HG02981 (cell line): ENCODE measurements at regions not wholly inside any gene's neighbourhood (a gene's known extent, or its start where the extent isn't known, plus 50 kb on each side); places are given as distances from the start of the nearest gene placed in this dataset.

Source experiments
- ATAC-seq: cut with Tn5 transposase; IDR thresholded peaks from one replicate; pipeline ENCODE4 v1.9.1; 2021; ENCODE audit warnings: mild to moderate bottlenecking, moderate library complexity; ENCODE audit not compliant: unreplicated experiment

GRCh38 chr1:224564454-224565084 lies 51.5 kb upstream of the CNIH3 start:
- no peak for ATAC-seq

DNA sequence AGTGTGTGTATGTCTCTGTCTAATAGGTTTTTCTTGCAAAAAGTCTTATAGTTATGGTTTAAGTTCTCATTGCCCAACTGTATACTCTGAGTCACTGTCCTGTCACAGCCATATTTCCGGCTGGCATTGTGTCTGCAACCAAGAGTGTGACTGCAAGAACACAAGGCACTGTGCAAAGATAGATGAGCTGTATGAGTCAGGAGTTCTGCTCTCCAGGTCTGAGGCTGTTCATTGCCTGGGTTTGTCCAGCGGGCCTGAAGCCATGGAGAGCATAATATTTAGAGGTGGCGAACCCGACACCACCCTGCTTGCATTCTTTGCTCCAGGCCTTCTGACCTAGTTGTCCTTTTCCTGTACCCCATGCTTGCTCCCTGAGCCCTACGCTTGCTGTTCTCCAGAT lies 50.9 kb upstream of the CNIH3 start:
- ATAC-seq: no peak

DNA sequence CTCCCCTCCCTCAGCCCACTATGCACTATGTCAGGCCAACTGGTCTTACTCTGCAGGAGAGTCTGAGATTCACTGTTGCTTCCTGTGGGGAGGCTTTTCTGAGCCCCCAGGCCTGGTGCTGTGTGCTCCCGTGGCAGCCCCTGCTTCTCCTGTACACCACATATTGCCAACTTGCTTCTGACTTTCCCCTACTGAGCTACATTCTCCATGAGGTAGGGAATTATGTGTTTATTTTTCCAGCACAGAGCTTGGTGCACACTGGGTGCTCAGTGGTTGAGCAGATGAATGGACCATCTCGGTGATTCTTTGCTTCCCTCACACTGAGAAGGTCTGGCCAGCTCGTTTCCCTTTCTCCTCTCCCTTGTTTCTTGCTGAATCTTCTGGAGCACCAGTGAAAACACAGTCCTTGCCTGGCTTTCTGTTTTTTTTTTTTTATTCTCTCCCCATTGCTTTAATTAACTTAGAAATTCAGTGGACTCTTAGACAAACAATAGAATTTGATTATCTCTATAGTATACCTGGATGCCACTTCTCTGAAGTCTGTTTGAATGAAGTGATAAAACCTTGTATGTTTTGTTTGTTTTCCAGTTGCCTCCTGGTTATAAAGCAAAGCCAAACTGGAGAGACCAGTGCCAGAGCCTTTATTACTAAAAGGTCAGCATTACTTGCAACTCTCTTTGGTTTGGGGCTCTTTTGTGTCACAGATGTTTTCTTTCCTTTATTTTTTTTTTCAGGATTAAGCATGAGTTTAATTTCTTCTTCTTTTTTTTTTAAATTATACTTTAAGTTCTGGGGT lies 50.3 kb upstream of the CNIH3 start:
- ATAC-seq: no peak
